Panc1 (cell line): ENCODE measurements at regions not wholly inside any gene's neighbourhood (a gene's known extent, or its start where the extent isn't known, plus 50 kb on each side); places are given as distances from the start of the nearest gene placed in this dataset.

Source experiments
- ATAC-seq: fragments of 200-7000 bp; cut with Tn5 transposase; 2 replicates; pipeline ENCODE4 v1.9.1; 2020; ENCODE audit warnings: mild to moderate bottlenecking, moderate library complexity
- BruUV-seq: library from RNA; stranded (reverse); fragments of 400-500 nt; replicated peaks from 2 replicates; lab custom pipeline; 2021; lab: Mats Ljungman, UMichigan
- CTCF ChIA-PET: fragments of 300-600 bp; sonication (Branson Sonifier 250); formaldehyde crosslinking; loops from one replicate; lab custom pipeline; 2022; ENCODE audit warnings: antibody characterized with exemption; lab: Charles Lee
- POLR2A ChIA-PET: fragments of 300-600 bp; sonication (Branson Sonifier 250); formaldehyde crosslinking; loops from one replicate; lab custom pipeline; 2022; ENCODE audit warnings: antibody characterized with exemption; lab: Charles Lee
- DNase-seq: peaks from one replicate; pipeline ENCODE4 v3.0.0-alpha.2; 2010; ENCODE audit warnings: low read depth, low spot score
- H3K27ac ChIP-seq: 2 replicates; pipeline ENCODE4 v1.5.1; 2011; ENCODE audit warnings: mild to moderate bottlenecking, low read length, inconsistent platforms
- H3K27me3 ChIP-seq: fragments of 200-500 bp; sonication (Bioruptor generic); 2 replicates; pipeline ENCODE4 v1.6.0; 2014; ENCODE audit warnings: low read length, inconsistent platforms; ENCODE audit not compliant: control insufficient read depth, insufficient read depth
- H3K36me3 ChIP-seq: fragments of 200-500 bp; sonication (Bioruptor generic); 2 replicates; pipeline ENCODE4 v1.5.1; 2014; ENCODE audit warnings: inconsistent platforms, mild to moderate bottlenecking, low read length, moderate library complexity; ENCODE audit not compliant: control insufficient read depth, insufficient read depth
- H3K4me1 ChIP-seq: 2 replicates; pipeline ENCODE4 v1.5.1; 2011; ENCODE audit warnings: inconsistent platforms, mild to moderate bottlenecking, low read length, moderate library complexity; ENCODE audit not compliant: control insufficient read depth, insufficient read depth
- H3K4me3 ChIP-seq, 2 experiments: 2 replicates each; pipeline ENCODE4 v1.5.1; 2011 to 2012; ENCODE audit warnings: low read depth in 2 of 2, low read length in 2 of 2, mild to moderate bottlenecking in 2 of 2, inconsistent platforms in 1 of 2, moderate library complexity in 1 of 2
- H3K9me3 ChIP-seq: fragments of 200-500 bp; sonication (Bioruptor generic); 2 replicates; pipeline ENCODE4 v1.5.1; 2014; ENCODE audit warnings: low read depth, mild to moderate bottlenecking, inconsistent platforms, low read length, moderate library complexity; ENCODE audit not compliant: control insufficient read depth, insufficient read depth
- POLR2AphosphoS5 ChIP-seq: IDR thresholded peaks from 2 replicates; pipeline ENCODE4 v1.6.1; 2012; ENCODE audit warnings: mild to moderate bottlenecking, low read depth, low read length, moderate library complexity
- SIN3A ChIP-seq: IDR thresholded peaks from 2 replicates; pipeline ENCODE4 v1.6.1; 2012; ENCODE audit warnings: low read depth, mild to moderate bottlenecking, low read length, moderate library complexity, borderline replicate concordance; ENCODE audit not compliant: insufficient read depth
- TCF7L2 ChIP-seq: IDR thresholded peaks from 2 replicates; pipeline ENCODE4 v1.6.1; 2011; ENCODE audit warnings: mild to moderate bottlenecking, low read depth, low read length, inconsistent platforms
- in situ Hi-C: cut with HindIII; loops from 2 replicates; pipeline ENCODE4 v1.10.0; 2016; ENCODE audit warnings: low sequenced_read_pairs, low pct_unique_long_range_greater_than_20kb
- intact Hi-C: fragments of 100-400 bp; cut with micrococcal nuclease; formaldehyde crosslinking; loops from one replicate; pipeline ENCODE4 v1.10.0; 2022; ENCODE audit not compliant: unreplicated experiment
- TF ChIP-seq, protein P1 (sequence below), 2 experiments: IDR thresholded peaks; 2 replicates each; pipeline ENCODE4 v1.6.1; 2011 to 2012; ENCODE audit warnings: low read depth in 2 of 2, control low read depth in 1 of 2, low read length in 1 of 2, mild to moderate bottlenecking in 1 of 2, moderate library complexity in 1 of 2; ENCODE audit not compliant: insufficient read depth in 1 of 2
- TF ChIP-seq, protein P2 (sequence below): fragments of 450-650 bp; IDR thresholded peaks from 2 replicates; pipeline ENCODE4 v1.5.1; 2017; ENCODE audit warnings: mild to moderate bottlenecking

DNA sequence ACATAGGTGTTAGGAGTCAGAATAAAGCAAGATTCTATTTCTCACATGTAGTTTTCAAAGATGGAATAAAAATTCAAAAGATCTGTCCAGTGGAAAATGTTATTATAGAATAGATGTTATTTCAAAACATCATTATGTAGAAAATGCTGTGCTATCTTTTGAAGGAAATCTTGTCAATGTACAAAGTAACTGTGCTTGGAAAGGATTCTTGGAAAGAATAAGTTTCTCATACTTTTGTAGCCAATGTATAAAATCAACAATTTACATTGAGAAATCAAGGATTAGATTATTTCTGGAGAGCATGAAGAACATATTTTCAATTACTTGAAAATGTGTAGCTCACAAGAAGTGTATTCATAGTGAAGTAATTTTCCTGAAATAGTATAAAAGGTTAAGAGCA, 532.5 kb upstream of the MGAT4C start:
- H3K36me3 ChIP-seq = no peaks in the 10 kb centered on the region
- no peaks in the 10 kb centered on the region for H3K27me3 ChIP-seq
- no peaks in the 10 kb centered on the region for H3K9me3 ChIP-seq
- H3K4me3 ChIP-seq = no peak overlapping the region
- TF ChIP-seq, protein P1, sequence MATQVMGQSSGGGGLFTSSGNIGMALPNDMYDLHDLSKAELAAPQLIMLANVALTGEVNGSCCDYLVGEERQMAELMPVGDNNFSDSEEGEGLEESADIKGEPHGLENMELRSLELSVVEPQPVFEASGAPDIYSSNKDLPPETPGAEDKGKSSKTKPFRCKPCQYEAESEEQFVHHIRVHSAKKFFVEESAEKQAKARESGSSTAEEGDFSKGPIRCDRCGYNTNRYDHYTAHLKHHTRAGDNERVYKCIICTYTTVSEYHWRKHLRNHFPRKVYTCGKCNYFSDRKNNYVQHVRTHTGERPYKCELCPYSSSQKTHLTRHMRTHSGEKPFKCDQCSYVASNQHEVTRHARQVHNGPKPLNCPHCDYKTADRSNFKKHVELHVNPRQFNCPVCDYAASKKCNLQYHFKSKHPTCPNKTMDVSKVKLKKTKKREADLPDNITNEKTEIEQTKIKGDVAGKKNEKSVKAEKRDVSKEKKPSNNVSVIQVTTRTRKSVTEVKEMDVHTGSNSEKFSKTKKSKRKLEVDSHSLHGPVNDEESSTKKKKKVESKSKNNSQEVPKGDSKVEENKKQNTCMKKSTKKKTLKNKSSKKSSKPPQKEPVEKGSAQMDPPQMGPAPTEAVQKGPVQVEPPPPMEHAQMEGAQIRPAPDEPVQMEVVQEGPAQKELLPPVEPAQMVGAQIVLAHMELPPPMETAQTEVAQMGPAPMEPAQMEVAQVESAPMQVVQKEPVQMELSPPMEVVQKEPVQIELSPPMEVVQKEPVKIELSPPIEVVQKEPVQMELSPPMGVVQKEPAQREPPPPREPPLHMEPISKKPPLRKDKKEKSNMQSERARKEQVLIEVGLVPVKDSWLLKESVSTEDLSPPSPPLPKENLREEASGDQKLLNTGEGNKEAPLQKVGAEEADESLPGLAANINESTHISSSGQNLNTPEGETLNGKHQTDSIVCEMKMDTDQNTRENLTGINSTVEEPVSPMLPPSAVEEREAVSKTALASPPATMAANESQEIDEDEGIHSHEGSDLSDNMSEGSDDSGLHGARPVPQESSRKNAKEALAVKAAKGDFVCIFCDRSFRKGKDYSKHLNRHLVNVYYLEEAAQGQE (IDR thresholded peaks at IDR 0.05; ENCODE audit: insufficient read depth in 1 of 2, low read depth in 2 of 2, low read length in 1 of 2) = no peak
- no peak for TF ChIP-seq SIN3A
- TF ChIP-seq POLR2AphosphoS5 = no peak
- TF ChIP-seq, protein P2, sequence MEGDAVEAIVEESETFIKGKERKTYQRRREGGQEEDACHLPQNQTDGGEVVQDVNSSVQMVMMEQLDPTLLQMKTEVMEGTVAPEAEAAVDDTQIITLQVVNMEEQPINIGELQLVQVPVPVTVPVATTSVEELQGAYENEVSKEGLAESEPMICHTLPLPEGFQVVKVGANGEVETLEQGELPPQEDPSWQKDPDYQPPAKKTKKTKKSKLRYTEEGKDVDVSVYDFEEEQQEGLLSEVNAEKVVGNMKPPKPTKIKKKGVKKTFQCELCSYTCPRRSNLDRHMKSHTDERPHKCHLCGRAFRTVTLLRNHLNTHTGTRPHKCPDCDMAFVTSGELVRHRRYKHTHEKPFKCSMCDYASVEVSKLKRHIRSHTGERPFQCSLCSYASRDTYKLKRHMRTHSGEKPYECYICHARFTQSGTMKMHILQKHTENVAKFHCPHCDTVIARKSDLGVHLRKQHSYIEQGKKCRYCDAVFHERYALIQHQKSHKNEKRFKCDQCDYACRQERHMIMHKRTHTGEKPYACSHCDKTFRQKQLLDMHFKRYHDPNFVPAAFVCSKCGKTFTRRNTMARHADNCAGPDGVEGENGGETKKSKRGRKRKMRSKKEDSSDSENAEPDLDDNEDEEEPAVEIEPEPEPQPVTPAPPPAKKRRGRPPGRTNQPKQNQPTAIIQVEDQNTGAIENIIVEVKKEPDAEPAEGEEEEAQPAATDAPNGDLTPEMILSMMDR = no peak
- no peak for TF ChIP-seq TCF7L2
- BruUV-seq = no TSS peak
- CTCF ChIA-PET = no interaction called here
- H3K4me1 ChIP-seq = no peaks in the 10 kb centered on the region
- POLR2A ChIA-PET = no interaction called here
- ATAC-seq = no peak
- H3K27ac ChIP-seq = no peak overlapping the region
- in situ Hi-C loops = no loop called here
- intact Hi-C loops = no loop called here
- no peak for DNase-seq

DNA sequence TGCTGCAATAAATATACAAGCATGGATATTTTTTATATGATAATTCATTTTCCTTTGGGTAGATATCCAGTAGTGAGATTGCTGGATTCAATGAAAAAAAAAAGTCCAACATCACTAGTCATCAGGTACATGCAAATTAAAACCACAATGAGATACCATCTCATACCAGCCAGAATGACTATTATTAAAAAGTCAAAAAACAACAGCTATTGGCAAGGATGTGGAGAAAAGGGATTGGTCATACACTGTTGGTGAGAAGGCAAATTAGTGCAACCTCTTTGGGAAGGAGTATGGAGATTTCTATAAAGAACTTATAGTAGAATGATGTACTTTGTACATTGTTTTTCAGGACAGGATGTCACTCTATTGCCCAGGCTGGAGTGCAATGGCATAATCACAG, 531.2 kb upstream of the MGAT4C start:
- no peak for DNase-seq
- no peak overlapping the region for H3K27ac ChIP-seq
- H3K27me3 ChIP-seq = no peaks in the 10 kb centered on the region
- no TSS peak for BruUV-seq
- no peaks in the 10 kb centered on the region for H3K36me3 ChIP-seq
- TF ChIP-seq POLR2AphosphoS5 (no peak), SIN3A (no peak), TCF7L2 (no peak)
- TF ChIP-seq, protein P1 (IDR thresholded peaks at IDR 0.05; ENCODE audit: insufficient read depth in 1 of 2, low read depth in 2 of 2, low read length in 1 of 2) = no peak
- TF ChIP-seq, protein P2 = no peak
- CTCF ChIA-PET = no interaction called here
- no peaks in the 10 kb centered on the region for H3K4me1 ChIP-seq
- no peaks in the 10 kb centered on the region for H3K9me3 ChIP-seq
- in situ Hi-C loops = no loop called here
- POLR2A ChIA-PET = no interaction called here
- intact Hi-C loops = no loop called here
- ATAC-seq = no peak
- no peak overlapping the region for H3K4me3 ChIP-seq
